ENCODE measurements at regions not wholly inside any gene's neighbourhood (a gene's known extent, or its start where the extent isn't known, plus 50 kb on each side); places are given as distances from the start of the nearest gene placed in this dataset.

GRCh38 chr13:111850976-111851375 lies 216.0 kb upstream of the SOX1 start (continued):
- no peak for TF ChIP-seq CBX8 (IDR thresholded peaks at IDR 0.05; ENCODE audit: borderline replicate concordance, low read depth, low read length)
- TF ChIP-seq SIRT6 (IDR thresholded peaks at IDR 0.05; ENCODE audit: low read length) = no peak
- no peak for TF ChIP-seq NANOG (IDR thresholded peaks at IDR 0.05; ENCODE audit: insufficient read depth, low read depth, low read length, poor library complexity, severe bottlenecking)
- no peak for TF ChIP-seq TCF12 (IDR thresholded peaks at IDR 0.05; ENCODE audit: low read depth, low read length)
